ENCODE measurements at regions not wholly inside any gene's neighbourhood (a gene's known extent, or its start where the extent isn't known, plus 50 kb on each side); places are given as distances from the start of the nearest gene placed in this dataset.

DNA sequence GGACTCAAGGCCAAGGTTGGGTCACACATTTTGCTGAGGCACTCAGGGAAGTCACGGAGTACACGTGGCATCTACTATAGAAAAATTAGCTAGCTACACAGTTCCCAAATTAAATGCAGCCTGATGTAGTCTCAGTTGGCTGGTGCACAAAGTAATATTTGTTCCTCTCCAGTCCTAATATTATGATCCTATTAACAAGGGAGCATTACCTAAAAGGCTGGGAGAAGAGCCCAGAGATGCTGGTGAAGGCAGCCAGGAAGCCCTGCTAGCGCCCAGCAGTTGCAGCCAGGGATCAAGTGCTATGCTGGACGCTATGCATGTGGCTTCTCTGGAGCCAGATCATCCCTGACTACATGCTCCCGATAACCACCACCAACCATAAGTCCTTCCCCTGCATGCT is 88.0 kb upstream of the GSC start:
- Histone ChIP-seq H3K36me3 (no peaks in the 10 kb centered on the region), H3K9me3 (ENCODE audit: low read depth) (no peaks in the 10 kb centered on the region), H3K27me3 (no peaks in the 10 kb centered on the region), H3K4me1 (ENCODE audit: low read depth) (no peaks in the 10 kb centered on the region), H3K4me3 (no peak overlapping the region), H3K27ac (no peak overlapping the region)
- DNase-seq (ENCODE audit: low read depth in 1 of 2, low spot score in 1 of 2) = no peak
- TF ChIP-seq, protein P1, sequence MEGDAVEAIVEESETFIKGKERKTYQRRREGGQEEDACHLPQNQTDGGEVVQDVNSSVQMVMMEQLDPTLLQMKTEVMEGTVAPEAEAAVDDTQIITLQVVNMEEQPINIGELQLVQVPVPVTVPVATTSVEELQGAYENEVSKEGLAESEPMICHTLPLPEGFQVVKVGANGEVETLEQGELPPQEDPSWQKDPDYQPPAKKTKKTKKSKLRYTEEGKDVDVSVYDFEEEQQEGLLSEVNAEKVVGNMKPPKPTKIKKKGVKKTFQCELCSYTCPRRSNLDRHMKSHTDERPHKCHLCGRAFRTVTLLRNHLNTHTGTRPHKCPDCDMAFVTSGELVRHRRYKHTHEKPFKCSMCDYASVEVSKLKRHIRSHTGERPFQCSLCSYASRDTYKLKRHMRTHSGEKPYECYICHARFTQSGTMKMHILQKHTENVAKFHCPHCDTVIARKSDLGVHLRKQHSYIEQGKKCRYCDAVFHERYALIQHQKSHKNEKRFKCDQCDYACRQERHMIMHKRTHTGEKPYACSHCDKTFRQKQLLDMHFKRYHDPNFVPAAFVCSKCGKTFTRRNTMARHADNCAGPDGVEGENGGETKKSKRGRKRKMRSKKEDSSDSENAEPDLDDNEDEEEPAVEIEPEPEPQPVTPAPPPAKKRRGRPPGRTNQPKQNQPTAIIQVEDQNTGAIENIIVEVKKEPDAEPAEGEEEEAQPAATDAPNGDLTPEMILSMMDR (IDR thresholded peaks at IDR 0.05; ENCODE audit: low read depth, low read length) = no peak

DNA sequence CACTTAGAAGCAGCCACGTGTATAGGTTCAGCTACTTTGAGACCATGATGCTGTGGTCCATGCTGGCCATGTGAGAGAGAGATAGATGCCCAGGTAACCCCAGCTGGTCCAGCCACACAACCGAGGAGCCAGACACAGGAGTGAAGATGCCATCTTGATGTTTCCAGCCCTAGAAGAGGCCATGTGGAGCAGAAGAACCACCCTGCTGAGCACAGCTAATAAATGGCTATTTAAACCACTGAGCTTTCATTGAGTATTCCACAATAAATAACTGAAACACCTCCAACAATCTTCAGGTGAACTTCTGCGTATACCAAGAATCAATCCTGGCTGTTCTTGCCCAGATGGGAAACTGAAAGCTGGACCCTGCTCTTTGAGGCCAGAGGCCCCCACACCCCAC is 84.0 kb upstream of the GSC start:
- no peak overlapping the region for H3K27ac ChIP-seq
- no peak overlapping the region for H3K4me3 ChIP-seq
- H3K9me3 ChIP-seq (ENCODE audit: low read depth) = no peaks in the 10 kb centered on the region
- no peaks in the 10 kb centered on the region for H3K4me1 ChIP-seq (ENCODE audit: low read depth)
- no peaks in the 10 kb centered on the region for H3K36me3 ChIP-seq
- no peak for DNase-seq (ENCODE audit: low read depth in 1 of 2, low spot score in 1 of 2)
- no peaks in the 10 kb centered on the region for H3K27me3 ChIP-seq
- TF ChIP-seq, protein P1 (IDR thresholded peaks at IDR 0.05; ENCODE audit: low read depth, low read length) = no peak

DNA sequence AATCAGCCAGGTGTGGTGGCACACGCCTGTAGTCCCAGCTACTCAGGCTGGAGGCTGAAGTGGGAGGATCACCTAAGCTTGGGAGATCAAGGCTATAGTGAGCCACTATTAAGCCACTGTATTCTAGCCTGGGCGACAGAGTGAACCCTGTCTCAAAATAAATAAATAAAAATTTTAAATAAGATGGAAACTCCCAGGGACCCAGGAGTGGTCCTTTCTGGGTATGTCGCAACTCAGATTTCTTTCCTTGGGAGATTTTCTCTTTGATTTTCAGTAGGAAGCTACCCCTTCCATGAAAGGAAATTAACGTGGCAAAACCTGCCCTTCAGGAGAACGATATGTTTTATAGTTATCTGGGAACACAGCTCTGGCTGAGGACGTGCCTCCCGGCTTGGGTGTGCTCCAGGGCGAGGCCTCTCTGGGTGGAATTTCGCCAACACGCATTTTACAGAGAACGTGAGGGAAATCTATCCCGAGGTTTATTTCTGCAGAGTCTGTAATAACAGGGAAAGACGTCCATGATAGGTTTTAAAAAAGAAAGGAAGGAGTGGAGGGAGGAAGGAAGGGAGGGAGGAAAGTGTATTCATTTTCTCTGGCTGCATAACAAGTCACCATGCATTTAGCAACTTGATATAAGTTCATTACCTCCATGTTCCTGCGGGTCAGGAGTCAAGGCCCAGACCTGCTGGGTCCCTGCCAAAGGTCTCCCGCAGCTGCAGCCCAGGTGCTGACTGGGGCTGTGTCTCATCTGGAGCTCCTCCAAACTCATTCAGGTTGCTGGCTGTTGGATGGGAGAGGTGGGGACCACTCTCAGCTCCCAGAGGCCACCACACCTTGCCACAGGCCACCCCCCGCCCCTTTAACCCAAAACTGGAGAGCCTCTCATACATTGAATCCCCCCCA is 80.6 kb upstream of the GSC start:
- Histone ChIP-seq H3K4me1 (ENCODE audit: low read depth) (no peaks in the 10 kb centered on the region), H3K4me3 (no peak overlapping the region), H3K36me3 (no peaks in the 10 kb centered on the region), H3K27ac (no peak overlapping the region), H3K27me3 (no peaks in the 10 kb centered on the region), H3K9me3 (ENCODE audit: low read depth) (no peaks in the 10 kb centered on the region)
- DNase-seq (ENCODE audit: low read depth in 1 of 2, low spot score in 1 of 2) = no peak
- TF ChIP-seq, protein P1 (IDR thresholded peaks at IDR 0.05; ENCODE audit: low read depth, low read length) = no peak

DNA sequence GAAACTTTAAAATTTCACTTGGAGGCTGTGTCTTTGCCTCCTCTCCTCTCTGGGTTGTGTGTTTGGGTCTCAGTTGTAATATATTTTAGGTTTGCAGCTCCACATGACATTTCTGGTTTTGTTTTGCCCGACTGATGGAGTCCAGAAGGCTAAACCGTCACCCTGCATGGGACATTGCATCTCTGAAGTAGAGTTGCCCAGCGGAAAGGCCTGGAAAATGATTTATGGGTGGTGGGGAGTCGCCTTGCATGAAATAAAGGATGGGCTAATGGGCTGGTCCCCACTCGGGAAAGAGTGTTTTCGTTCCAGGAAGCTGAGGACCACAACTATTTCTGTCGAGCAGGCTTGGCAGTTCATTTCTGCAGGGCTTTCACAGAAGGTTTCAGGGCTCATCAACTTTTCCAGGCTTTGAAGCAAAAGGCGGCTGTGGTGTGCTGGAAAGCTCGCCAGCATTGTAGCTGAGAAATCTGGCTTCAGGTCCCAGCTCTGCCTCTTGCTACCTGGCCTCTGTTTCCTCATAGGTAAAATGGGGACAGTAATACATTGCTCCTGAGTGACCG is 74.8 kb upstream of the GSC start:
- no peaks in the 10 kb centered on the region for H3K4me1 ChIP-seq (ENCODE audit: low read depth)
- no peak overlapping the region for H3K27ac ChIP-seq
- DNase-seq (ENCODE audit: low read depth in 1 of 2, low spot score in 1 of 2) = no peak
- no peaks in the 10 kb centered on the region for H3K36me3 ChIP-seq
- H3K4me3 ChIP-seq = no peak overlapping the region
- no peaks in the 10 kb centered on the region for H3K9me3 ChIP-seq (ENCODE audit: low read depth)
- no peaks in the 10 kb centered on the region for H3K27me3 ChIP-seq
- TF ChIP-seq, protein P1 (IDR thresholded peaks at IDR 0.05; ENCODE audit: low read depth, low read length) = no peak

DNA sequence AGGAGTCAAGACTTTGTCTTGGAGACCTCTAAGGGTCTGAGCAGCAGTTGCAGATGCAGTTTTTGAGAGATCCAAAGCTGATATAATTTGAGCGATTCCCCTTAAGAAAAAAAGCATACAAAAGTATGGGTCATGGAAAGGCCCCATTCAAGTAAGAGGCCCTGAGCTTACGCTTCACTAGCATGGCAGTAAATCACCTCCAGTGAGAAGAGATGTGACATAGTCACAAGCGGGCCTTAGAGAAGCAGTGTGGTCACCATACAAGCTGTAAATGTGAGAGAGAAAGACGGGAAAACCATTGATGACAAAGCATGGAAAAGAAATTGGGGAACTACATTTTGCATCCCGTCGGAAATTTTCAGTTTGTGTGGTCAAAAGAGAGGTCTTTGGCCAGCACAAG is 70.6 kb upstream of the GSC start:
- no peak for DNase-seq (ENCODE audit: low read depth in 1 of 2, low spot score in 1 of 2)
- TF ChIP-seq, protein P1 (IDR thresholded peaks at IDR 0.05; ENCODE audit: low read depth, low read length) = no peak
- Histone ChIP-seq H3K36me3 (no peaks in the 10 kb centered on the region), H3K4me1 (ENCODE audit: low read depth) (no peaks in the 10 kb centered on the region), H3K4me3 (no peak overlapping the region), H3K27me3 (no peaks in the 10 kb centered on the region), H3K27ac (no peak overlapping the region), H3K9me3 (ENCODE audit: low read depth) (no peaks in the 10 kb centered on the region)

All from cardiac muscle cell (in vitro differentiated cells and primary cell).